ENCODE measurements at regions not wholly inside any gene's neighbourhood (a gene's known extent, or its start where the extent isn't known, plus 50 kb on each side); places are given as distances from the start of the nearest gene placed in this dataset.

- TF ChIP-seq EZH2 (IDR thresholded peaks at IDR 0.05) (no peak), SRF (IDR thresholded peaks at IDR 0.05; ENCODE audit: low read depth) (no peak), CBX3 (IDR thresholded peaks at IDR 0.05; ENCODE audit: low read depth) (no peak), CTCF (IDR thresholded peaks at IDR 0.05 in 2 of 3, conservative IDR thresholded peaks at IDR 0.05 in 1 of 3; ENCODE audit: borderline replicate concordance in 1 of 3, insufficient read depth in 1 of 3, low read depth in 2 of 3, low read length in 2 of 3) (no peak), TCF7L2 (IDR thresholded peaks at IDR 0.05; ENCODE audit: borderline replicate concordance, extremely low read depth, insufficient read depth, insufficient read length) (no peak), REST (IDR thresholded peaks at IDR 0.05; ENCODE audit: low read depth) (no peak), JUND (IDR thresholded peaks at IDR 0.05) (no peak), POLR2A (IDR thresholded peaks at IDR 0.05; ENCODE audit: borderline replicate concordance, extremely low read depth, insufficient read depth, insufficient read length) (no peak), MAX (IDR thresholded peaks at IDR 0.05) (no peak), POLR2AphosphoS5 (IDR thresholded peaks at IDR 0.05; ENCODE audit: low read depth, low read length) (no peak), ZFX (IDR thresholded peaks at IDR 0.05) (no peak), EZH2phosphoT487 (IDR thresholded peaks at IDR 0.05; ENCODE audit: borderline replicate concordance) (no peak), SP1 (IDR thresholded peaks at IDR 0.05; ENCODE audit: low read depth) (no peak), RAD21 (IDR thresholded peaks at IDR 0.05; ENCODE audit: low read depth) (no peak)
These were observed 97.9 kb downstream of the ZNF92 start for GRCh38 chr7:65471587-65471986.

All from HCT116 (cell line).